ENCODE measurements at regions not wholly inside any gene's neighbourhood (a gene's known extent, or its start where the extent isn't known, plus 50 kb on each side); places are given as distances from the start of the nearest gene placed in this dataset.

DNA sequence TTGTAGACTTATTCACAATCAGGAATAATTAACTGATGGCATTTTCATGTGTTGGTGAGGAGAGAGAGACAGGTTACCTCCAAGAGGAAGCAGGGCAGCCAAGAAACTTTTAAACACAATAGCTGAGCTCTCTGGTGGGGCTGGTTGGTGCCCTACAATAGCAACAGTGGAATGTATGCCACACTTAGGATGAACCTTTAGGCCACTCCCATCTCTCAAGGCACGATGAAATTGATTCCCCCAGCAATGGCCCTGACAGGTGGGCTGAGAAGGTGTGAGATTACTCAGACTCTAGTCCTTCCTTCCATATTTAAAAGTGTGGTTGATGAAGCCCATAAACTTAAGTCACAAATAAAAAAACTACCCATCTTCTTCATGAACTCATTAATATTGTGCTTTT lies 219.4 kb upstream of the CYRIA start:
- ChIA-PET CTCF (no interaction called here), POLR2A (no interaction called here)
- ATAC-seq, result no peak

DNA sequence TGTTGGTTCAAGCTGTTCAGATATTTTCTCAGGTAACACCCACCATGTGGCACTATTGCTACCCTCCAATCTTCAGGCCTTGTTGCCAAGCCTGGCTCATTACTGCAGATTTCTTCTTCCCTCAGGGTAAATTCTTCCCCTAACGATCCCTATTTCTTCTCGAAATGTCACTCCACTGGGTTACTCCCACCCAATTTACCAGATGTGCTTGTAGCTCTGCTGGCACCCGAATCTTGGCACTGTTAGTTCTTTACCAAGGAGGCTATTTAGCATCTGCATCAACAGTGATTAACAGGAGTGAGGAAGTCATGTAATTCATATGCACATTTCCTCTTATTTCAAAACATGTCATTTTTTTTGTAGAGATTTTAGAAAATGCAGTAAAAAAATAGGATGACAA lies 217.1 kb upstream of the CYRIA start:
- ChIA-PET CTCF (no interaction called here), POLR2A (no interaction called here)
- Histone ChIP-seq H3K9me3 (ENCODE audit: control insufficient read depth, insufficient read depth, low read depth, low read length) (no peaks in the 10 kb centered on the region), H3K27me3 (ENCODE audit: control insufficient read depth, insufficient read depth, low read length) (no peaks in the 10 kb centered on the region), H3K27ac (ENCODE audit: low read length) (no peak overlapping the region), H3K36me3 (ENCODE audit: control insufficient read depth, insufficient read depth, low read length) (no peaks in the 10 kb centered on the region), H3K4me3 (ENCODE audit: low read depth in 2 of 2, low read length in 2 of 2) (no peak overlapping the region), H3K4me1 (ENCODE audit: control insufficient read depth, insufficient read depth, low read length) (no peaks in the 10 kb centered on the region)
- TF ChIP-seq, protein P1, sequence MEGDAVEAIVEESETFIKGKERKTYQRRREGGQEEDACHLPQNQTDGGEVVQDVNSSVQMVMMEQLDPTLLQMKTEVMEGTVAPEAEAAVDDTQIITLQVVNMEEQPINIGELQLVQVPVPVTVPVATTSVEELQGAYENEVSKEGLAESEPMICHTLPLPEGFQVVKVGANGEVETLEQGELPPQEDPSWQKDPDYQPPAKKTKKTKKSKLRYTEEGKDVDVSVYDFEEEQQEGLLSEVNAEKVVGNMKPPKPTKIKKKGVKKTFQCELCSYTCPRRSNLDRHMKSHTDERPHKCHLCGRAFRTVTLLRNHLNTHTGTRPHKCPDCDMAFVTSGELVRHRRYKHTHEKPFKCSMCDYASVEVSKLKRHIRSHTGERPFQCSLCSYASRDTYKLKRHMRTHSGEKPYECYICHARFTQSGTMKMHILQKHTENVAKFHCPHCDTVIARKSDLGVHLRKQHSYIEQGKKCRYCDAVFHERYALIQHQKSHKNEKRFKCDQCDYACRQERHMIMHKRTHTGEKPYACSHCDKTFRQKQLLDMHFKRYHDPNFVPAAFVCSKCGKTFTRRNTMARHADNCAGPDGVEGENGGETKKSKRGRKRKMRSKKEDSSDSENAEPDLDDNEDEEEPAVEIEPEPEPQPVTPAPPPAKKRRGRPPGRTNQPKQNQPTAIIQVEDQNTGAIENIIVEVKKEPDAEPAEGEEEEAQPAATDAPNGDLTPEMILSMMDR (IDR thresholded peaks at IDR 0.05), result no peak
- TF ChIP-seq SIN3A (IDR thresholded peaks at IDR 0.05; ENCODE audit: borderline replicate concordance, insufficient read depth, low read depth, low read length) (no peak), TCF7L2 (IDR thresholded peaks at IDR 0.05; ENCODE audit: low read depth, low read length) (no peak), POLR2AphosphoS5 (IDR thresholded peaks at IDR 0.05; ENCODE audit: low read depth, low read length) (no peak)
- TF ChIP-seq, protein P2, sequence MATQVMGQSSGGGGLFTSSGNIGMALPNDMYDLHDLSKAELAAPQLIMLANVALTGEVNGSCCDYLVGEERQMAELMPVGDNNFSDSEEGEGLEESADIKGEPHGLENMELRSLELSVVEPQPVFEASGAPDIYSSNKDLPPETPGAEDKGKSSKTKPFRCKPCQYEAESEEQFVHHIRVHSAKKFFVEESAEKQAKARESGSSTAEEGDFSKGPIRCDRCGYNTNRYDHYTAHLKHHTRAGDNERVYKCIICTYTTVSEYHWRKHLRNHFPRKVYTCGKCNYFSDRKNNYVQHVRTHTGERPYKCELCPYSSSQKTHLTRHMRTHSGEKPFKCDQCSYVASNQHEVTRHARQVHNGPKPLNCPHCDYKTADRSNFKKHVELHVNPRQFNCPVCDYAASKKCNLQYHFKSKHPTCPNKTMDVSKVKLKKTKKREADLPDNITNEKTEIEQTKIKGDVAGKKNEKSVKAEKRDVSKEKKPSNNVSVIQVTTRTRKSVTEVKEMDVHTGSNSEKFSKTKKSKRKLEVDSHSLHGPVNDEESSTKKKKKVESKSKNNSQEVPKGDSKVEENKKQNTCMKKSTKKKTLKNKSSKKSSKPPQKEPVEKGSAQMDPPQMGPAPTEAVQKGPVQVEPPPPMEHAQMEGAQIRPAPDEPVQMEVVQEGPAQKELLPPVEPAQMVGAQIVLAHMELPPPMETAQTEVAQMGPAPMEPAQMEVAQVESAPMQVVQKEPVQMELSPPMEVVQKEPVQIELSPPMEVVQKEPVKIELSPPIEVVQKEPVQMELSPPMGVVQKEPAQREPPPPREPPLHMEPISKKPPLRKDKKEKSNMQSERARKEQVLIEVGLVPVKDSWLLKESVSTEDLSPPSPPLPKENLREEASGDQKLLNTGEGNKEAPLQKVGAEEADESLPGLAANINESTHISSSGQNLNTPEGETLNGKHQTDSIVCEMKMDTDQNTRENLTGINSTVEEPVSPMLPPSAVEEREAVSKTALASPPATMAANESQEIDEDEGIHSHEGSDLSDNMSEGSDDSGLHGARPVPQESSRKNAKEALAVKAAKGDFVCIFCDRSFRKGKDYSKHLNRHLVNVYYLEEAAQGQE (IDR thresholded peaks at IDR 0.05; ENCODE audit: insufficient read depth in 1 of 2, low read depth in 2 of 2, low read length in 1 of 2), result no peak
- ATAC-seq (no peak), DNase-seq (ENCODE audit: low read depth, low spot score) (no peak)
- in situ Hi-C loops (cut with HindIII; ENCODE audit: low pct_unique_long_range_greater_than_20kb, low sequenced_read_pairs) (no loop called here), intact Hi-C loops (cut with micrococcal nuclease; ENCODE audit: unreplicated experiment) (no loop called here)
- BruUV-seq (replicated peaks), result no TSS peak

More for the DNA sequence above, 219.4 kb upstream of the CYRIA start:
- no peak for DNase-seq (ENCODE audit: low read depth, low spot score)
- no peak for TF ChIP-seq TCF7L2 (IDR thresholded peaks at IDR 0.05; ENCODE audit: low read depth, low read length)
- TF ChIP-seq, protein P1 (IDR thresholded peaks at IDR 0.05), result no peak
- no peak overlapping the region for H3K27ac ChIP-seq (ENCODE audit: low read length)
- H3K4me1 ChIP-seq (ENCODE audit: control insufficient read depth, insufficient read depth, low read length), result no peaks in the 10 kb centered on the region
- no TSS peak for BruUV-seq (replicated peaks)
- no peak overlapping the region for H3K4me3 ChIP-seq (ENCODE audit: low read depth in 2 of 2, low read length in 2 of 2)
- no peaks in the 10 kb centered on the region for H3K27me3 ChIP-seq (ENCODE audit: control insufficient read depth, insufficient read depth, low read length)
- intact Hi-C loops (cut with micrococcal nuclease; ENCODE audit: unreplicated experiment), result no loop called here
- H3K36me3 ChIP-seq (ENCODE audit: control insufficient read depth, insufficient read depth, low read length), result no peaks in the 10 kb centered on the region
- no peaks in the 10 kb centered on the region for H3K9me3 ChIP-seq (ENCODE audit: control insufficient read depth, insufficient read depth, low read depth, low read length)
- in situ Hi-C loops (cut with HindIII; ENCODE audit: low pct_unique_long_range_greater_than_20kb, low sequenced_read_pairs), result no loop called here

DNA sequence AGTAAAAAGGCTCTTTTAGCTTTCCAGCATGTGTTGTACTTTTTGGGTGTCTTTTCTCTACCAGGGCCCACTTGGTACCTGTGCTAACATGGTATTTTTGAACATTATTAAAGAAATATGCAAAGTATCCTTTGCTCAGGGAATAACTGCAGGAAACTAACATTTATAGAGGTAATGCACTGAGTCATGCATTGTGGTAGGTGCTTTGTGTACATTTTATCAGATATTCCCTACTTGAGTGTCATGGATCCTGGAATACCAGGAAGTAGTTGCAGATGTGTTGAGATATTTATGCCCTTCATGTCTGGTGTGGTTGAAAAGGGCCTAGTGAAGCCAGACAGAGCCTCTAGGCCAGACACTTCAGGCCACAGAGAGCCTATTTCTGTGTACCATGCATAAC lies 215.5 kb upstream of the CYRIA start:
- Histone ChIP-seq H3K4me3 (ENCODE audit: low read depth in 2 of 2, low read length in 2 of 2) (no peak overlapping the region), H3K36me3 (ENCODE audit: control insufficient read depth, insufficient read depth, low read length) (no peaks in the 10 kb centered on the region), H3K27me3 (ENCODE audit: control insufficient read depth, insufficient read depth, low read length) (no peaks in the 10 kb centered on the region), H3K27ac (ENCODE audit: low read length) (no peak overlapping the region), H3K4me1 (ENCODE audit: control insufficient read depth, insufficient read depth, low read length) (no peaks in the 10 kb centered on the region), H3K9me3 (ENCODE audit: control insufficient read depth, insufficient read depth, low read depth, low read length) (no peaks in the 10 kb centered on the region)
- POLR2A ChIA-PET, result no interaction called here
- BruUV-seq (replicated peaks), result no TSS peak
- TF ChIP-seq TCF7L2 (IDR thresholded peaks at IDR 0.05; ENCODE audit: low read depth, low read length), result no peak
- no peak for TF ChIP-seq SIN3A (IDR thresholded peaks at IDR 0.05; ENCODE audit: borderline replicate concordance, insufficient read depth, low read depth, low read length)
- TF ChIP-seq POLR2AphosphoS5 (IDR thresholded peaks at IDR 0.05; ENCODE audit: low read depth, low read length), result no peak
- TF ChIP-seq, protein P2 (IDR thresholded peaks at IDR 0.05; ENCODE audit: insufficient read depth in 1 of 2, low read depth in 2 of 2, low read length in 1 of 2), result no peak
- TF ChIP-seq, protein P1 (IDR thresholded peaks at IDR 0.05), result no peak
- in situ Hi-C loops (cut with HindIII; ENCODE audit: low pct_unique_long_range_greater_than_20kb, low sequenced_read_pairs) (no loop called here), intact Hi-C loops (cut with micrococcal nuclease; ENCODE audit: unreplicated experiment) (no loop called here)
- DNase-seq (ENCODE audit: low read depth, low spot score) (no peak), ATAC-seq (no peak)
- CTCF ChIA-PET, result no interaction called here

Measured in Panc1 (cell line).